ENCODE measurements at regions not wholly inside any gene's neighbourhood (a gene's known extent, or its start where the extent isn't known, plus 50 kb on each side); places are given as distances from the start of the nearest gene placed in this dataset.

DNA sequence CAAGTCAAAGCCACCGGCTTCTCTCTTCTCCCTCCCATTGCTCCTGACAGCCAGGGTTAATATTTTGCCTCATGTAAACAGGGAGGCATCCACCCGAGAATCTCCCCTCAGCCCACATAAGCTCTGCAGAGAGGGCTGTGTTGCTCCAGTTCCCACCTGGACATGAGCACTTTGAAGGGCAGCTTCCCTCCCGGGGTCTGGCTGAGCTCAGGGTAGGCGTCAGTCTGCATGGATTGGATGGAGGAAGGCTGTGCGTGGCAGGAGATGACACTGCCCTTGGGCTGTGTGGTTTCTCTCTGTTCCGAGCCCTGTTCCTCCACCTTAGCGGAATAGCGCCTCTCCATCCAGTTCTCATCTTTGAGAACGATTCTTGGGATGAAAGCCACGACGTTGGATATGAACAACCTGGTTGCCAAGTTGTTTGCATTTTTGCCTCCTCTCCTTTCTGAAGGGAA, 53.7 kb upstream of the ETS2 start:
- H3K27me3 ChIP-seq (ENCODE audit: control insufficient read depth, insufficient read depth, low read length) = no peaks in the 10 kb centered on the region
- no peaks in the 10 kb centered on the region for H3K36me3 ChIP-seq (ENCODE audit: control insufficient read depth, insufficient read depth, low read length)
- no peak for TF ChIP-seq CTCF (IDR thresholded peaks at IDR 0.05; ENCODE audit: insufficient read depth, low read length, poor library complexity, severe bottlenecking)
- H3K4me3 ChIP-seq (ENCODE audit: low read depth, low read length) = no peak overlapping the region
- no peak for DNase-seq (ENCODE audit: low read depth)

DNA sequence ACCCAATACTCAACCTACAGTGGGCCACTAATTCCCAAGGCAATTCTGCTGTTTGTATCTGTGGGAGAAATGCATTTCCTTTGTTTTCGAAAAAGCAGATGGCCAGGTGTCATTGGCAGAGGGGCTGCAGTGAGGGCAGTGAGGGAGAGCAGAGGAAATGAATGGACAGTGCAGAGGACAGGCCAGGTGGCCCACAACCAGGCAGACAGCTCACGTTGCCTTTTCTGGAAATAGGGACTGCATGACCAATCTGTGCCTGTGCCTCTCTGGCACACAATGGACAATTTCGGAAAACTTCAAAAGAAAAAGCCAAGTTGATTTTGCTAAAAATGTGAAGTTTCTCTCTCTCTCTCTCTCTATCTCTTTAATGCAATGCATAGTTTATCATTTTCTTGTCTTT, 52.6 kb upstream of the ETS2 start:
- Histone ChIP-seq H3K36me3 (ENCODE audit: control insufficient read depth, insufficient read depth, low read length) (no peaks in the 10 kb centered on the region), H3K4me3 (ENCODE audit: low read depth, low read length) (no peak overlapping the region), H3K27me3 (ENCODE audit: control insufficient read depth, insufficient read depth, low read length) (no peaks in the 10 kb centered on the region)
- DNase-seq (ENCODE audit: low read depth) = no peak
- TF ChIP-seq CTCF (IDR thresholded peaks at IDR 0.05; ENCODE audit: insufficient read depth, low read length, poor library complexity, severe bottlenecking) = no peak

- H3K27me3 ChIP-seq (ENCODE audit: control insufficient read depth, insufficient read depth, low read length) = no peaks in the 10 kb centered on the region
- no peak for DNase-seq (ENCODE audit: low read depth)
- no peak for TF ChIP-seq CTCF (IDR thresholded peaks at IDR 0.05; ENCODE audit: insufficient read depth, low read length, poor library complexity, severe bottlenecking)
Observed at GRCh38 chr21:38753557-38753971, 52.2 kb upstream of the ETS2 start.

More at GRCh38 chr21:38753557-38753971, 52.2 kb upstream of the ETS2 start:
- Histone ChIP-seq H3K36me3 (ENCODE audit: control insufficient read depth, insufficient read depth, low read length) (no peaks in the 10 kb centered on the region), H3K4me3 (ENCODE audit: low read depth, low read length) (no peak overlapping the region)
